ENCODE measurements at regions not wholly inside any gene's neighbourhood (a gene's known extent, or its start where the extent isn't known, plus 50 kb on each side); places are given as distances from the start of the nearest gene placed in this dataset.

GRCh38 chr14:65802196-65802595 lies 389.7 kb downstream of the FUT8 start:
- TF ChIP-seq CTCF (conservative IDR thresholded peaks at IDR 0.05; ENCODE audit: low read depth, low read length) (no peak), MXI1 (IDR thresholded peaks at IDR 0.05; ENCODE audit: borderline replicate concordance, low read depth, low read length) (no peak), USF2 (IDR thresholded peaks at IDR 0.05; ENCODE audit: low read depth, low read length) (no peak), POLR2A (IDR thresholded peaks at IDR 0.05; ENCODE audit: low read depth, low read length) (no peak), SMC3 (IDR thresholded peaks at IDR 0.05; ENCODE audit: low read depth, low read length) (no peak), FOS (IDR thresholded peaks at IDR 0.05; ENCODE audit: low read depth, low read length) (no peak)
